ENCODE measurements at regions not wholly inside any gene's neighbourhood (a gene's known extent, or its start where the extent isn't known, plus 50 kb on each side); places are given as distances from the start of the nearest gene placed in this dataset.

DNA sequence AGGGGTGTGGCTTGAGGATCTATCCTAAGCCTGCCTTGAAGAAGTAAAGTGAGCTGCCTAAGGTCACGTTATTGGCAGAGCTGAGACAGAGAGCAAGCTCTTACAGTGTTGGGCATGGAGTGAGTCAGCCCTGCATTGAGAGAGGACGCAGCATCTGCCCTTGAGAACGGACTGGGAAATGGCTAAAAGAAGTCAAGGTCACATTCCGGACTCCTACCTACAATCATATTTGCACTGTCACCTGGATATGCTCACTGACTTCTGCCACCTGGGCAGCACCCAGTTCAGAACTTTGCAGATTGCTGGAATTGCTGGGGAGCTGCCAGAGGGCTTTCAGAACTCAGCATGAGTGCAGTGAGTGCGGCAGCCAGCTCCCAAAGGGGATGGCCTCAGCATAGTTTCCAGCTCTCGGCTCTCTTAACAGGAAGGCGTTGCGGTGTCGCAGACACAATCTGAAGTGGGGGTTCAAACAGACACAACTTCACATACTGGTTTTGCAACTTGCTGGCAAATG lies 199.3 kb upstream of the SGK1 start:
- TF ChIP-seq, protein P1, sequence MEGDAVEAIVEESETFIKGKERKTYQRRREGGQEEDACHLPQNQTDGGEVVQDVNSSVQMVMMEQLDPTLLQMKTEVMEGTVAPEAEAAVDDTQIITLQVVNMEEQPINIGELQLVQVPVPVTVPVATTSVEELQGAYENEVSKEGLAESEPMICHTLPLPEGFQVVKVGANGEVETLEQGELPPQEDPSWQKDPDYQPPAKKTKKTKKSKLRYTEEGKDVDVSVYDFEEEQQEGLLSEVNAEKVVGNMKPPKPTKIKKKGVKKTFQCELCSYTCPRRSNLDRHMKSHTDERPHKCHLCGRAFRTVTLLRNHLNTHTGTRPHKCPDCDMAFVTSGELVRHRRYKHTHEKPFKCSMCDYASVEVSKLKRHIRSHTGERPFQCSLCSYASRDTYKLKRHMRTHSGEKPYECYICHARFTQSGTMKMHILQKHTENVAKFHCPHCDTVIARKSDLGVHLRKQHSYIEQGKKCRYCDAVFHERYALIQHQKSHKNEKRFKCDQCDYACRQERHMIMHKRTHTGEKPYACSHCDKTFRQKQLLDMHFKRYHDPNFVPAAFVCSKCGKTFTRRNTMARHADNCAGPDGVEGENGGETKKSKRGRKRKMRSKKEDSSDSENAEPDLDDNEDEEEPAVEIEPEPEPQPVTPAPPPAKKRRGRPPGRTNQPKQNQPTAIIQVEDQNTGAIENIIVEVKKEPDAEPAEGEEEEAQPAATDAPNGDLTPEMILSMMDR (IDR thresholded peaks at IDR 0.05), result no peak
- no peak for TF ChIP-seq POLR2A (IDR thresholded peaks at IDR 0.05)
